PC-9 (cell line): ENCODE measurements at regions not wholly inside any gene's neighbourhood (a gene's known extent, or its start where the extent isn't known, plus 50 kb on each side); places are given as distances from the start of the nearest gene placed in this dataset.

Experiments used
- CTCF ChIP-seq: fragments of 200-600 bp; sonication (generic); conservative IDR thresholded peaks from 2 replicates; pipeline ENCODE4 v1.6.1; 2017; ENCODE audit warnings: mixed run types, antibody characterized with exemption, mild to moderate bottlenecking, moderate library complexity
- EZH2 ChIP-seq: fragments of 200-600 bp; sonication (generic); IDR thresholded peaks from 2 replicates; pipeline ENCODE4 v1.8.0; 2017; ENCODE audit warnings: antibody characterized with exemption, low read depth

- TF ChIP-seq CTCF (no peak), EZH2 (no peak)
These were observed 142.9 kb downstream of the ASB1 start for GRCh38 chr2:238569507-238570195.
